H1 (cell line): ENCODE measurements at regions not wholly inside any gene's neighbourhood (a gene's known extent, or its start where the extent isn't known, plus 50 kb on each side); places are given as distances from the start of the nearest gene placed in this dataset.

Experiments
- CTCF ChIA-PET: fragments of 300-600 bp; sonication (Branson Sonifier 250); formaldehyde crosslinking; loops from one replicate; lab custom pipeline; 2021; ENCODE audit not compliant: partially characterized antibody; lab: Charles Lee
- POLR2A ChIA-PET: fragments of 300-600 bp; sonication (Branson Sonifier 250); formaldehyde crosslinking; loops from one replicate; lab custom pipeline; 2021; ENCODE audit warnings: inconsistent platforms; ENCODE audit not compliant: partially characterized antibody; lab: Charles Lee
- DNase-seq, 2 experiments: peaks; one replicate each; pipeline versions ENCODE4 v3.0.0 to v3.0.0-alpha.2; 2010 to 2022; ENCODE audit warnings: low spot score in 2 of 2, low read depth in 1 of 2, mixed read lengths in 1 of 2
- FAIRE-seq: peaks from 2 replicates; lab custom pipeline; 2011; peaks lifted over from hg19 to GRCh38; lab: Jason Lieb, UNC
- H2AFZ ChIP-seq: 2 replicates; pipeline ENCODE4 v1.8.1; 2012; ENCODE audit warnings: low read length, inconsistent platforms
- H2AK5ac ChIP-seq: 2 replicates; pipeline ENCODE4 v1.6.1; 2013; ENCODE audit warnings: low read depth, low read length
- H2BK120ac ChIP-seq: replicated peaks from 2 replicates; pipeline ENCODE3; 2013; ENCODE audit warnings: low read depth, low read length, inconsistent platforms
- H2BK12ac ChIP-seq: 2 replicates; pipeline ENCODE4 v1.6.1; 2013; ENCODE audit warnings: low read depth, low read length
- H2BK15ac ChIP-seq: 2 replicates; pipeline ENCODE4 v1.6.1; 2013; ENCODE audit warnings: low read length
- H2BK20ac ChIP-seq: 2 replicates; pipeline ENCODE4 v1.6.1; 2013; ENCODE audit warnings: low read length
- H2BK5ac ChIP-seq: 2 replicates; pipeline ENCODE4 v1.6.1; 2013; ENCODE audit warnings: low read depth, low read length
- H3K14ac ChIP-seq: 2 replicates; pipeline ENCODE4 v1.6.1; 2013; ENCODE audit warnings: inconsistent platforms; ENCODE audit not compliant: insufficient read length
- H3K18ac ChIP-seq: 2 replicates; pipeline ENCODE4 v1.6.1; 2013; ENCODE audit warnings: low read length; ENCODE audit errors: extremely low read depth
- H3K23ac ChIP-seq: 2 replicates; pipeline ENCODE4 v1.6.1; 2013; ENCODE audit warnings: inconsistent platforms; ENCODE audit not compliant: insufficient read length
- H3K23me2 ChIP-seq: 2 replicates; pipeline ENCODE4 v1.6.1; 2013; ENCODE audit warnings: low read depth, low read length
- H3K27ac ChIP-seq: 2 replicates; pipeline ENCODE4 v1.6.1; 2011; ENCODE audit warnings: low read depth, low read length, inconsistent platforms
- H3K27me3 ChIP-seq, 4 experiments: replicated peaks in 1 of 4; 1 replicate in 1 of 4; 2 replicates in 3 of 4; pipeline versions ENCODE4 v1.6.1 to v1.8.1; 2011 to 2013; ENCODE audit warnings: low read length in 3 of 4, mild to moderate bottlenecking in 3 of 4, inconsistent platforms in 2 of 4, mixed read lengths in 2 of 4, moderate library complexity in 1 of 4; ENCODE audit not compliant: control insufficient read depth in 3 of 4, insufficient read depth in 3 of 4; ENCODE audit errors: extremely low read depth in 1 of 4
- H3K36me3 ChIP-seq, 4 experiments: 2 replicates each; pipeline versions ENCODE4 v1.6.1 to v1.8.1; 2011 to 2013; ENCODE audit warnings: mild to moderate bottlenecking in 4 of 4, low read length in 3 of 4, moderate library complexity in 2 of 4, control low read depth in 1 of 4, inconsistent platforms in 1 of 4; ENCODE audit not compliant: insufficient read depth in 4 of 4, control insufficient read depth in 2 of 4
- H3K4ac ChIP-seq: replicated peaks from 2 replicates; pipeline ENCODE3; 2013; ENCODE audit warnings: low read length, low read depth, mixed read lengths, inconsistent platforms; ENCODE audit not compliant: insufficient read length
- H3K4me1 ChIP-seq, 4 experiments: replicated peaks in 1 of 4; 1 replicate in 1 of 4; 2 replicates in 3 of 4; pipeline versions ENCODE4 v1.6.1 to v1.8.1; 2011 to 2013; ENCODE audit warnings: low read length in 3 of 4, inconsistent platforms in 2 of 4, mixed read lengths in 1 of 4; ENCODE audit not compliant: insufficient read depth in 4 of 4, control insufficient read depth in 3 of 4
- H3K4me2 ChIP-seq, 2 experiments: 2 replicates each; pipeline versions ENCODE4 v1.6.1 to v1.8.1; 2011 to 2013; ENCODE audit warnings: low read depth in 2 of 2, low read length in 2 of 2, control low read depth in 1 of 2, inconsistent platforms in 1 of 2, mild to moderate bottlenecking in 1 of 2; ENCODE audit not compliant: insufficient read depth in 1 of 2
- H3K4me3 ChIP-seq, 4 experiments: fragments of 200-600, 300-600 bp in 1 of 4; sonication (generic), shearing (Covaris generic), sonication (Bioruptor Twin) in 1 of 4; 2 replicates each; pipeline versions ENCODE4 v1.5.1 to v1.8.1; 2011 to 2016; ENCODE audit warnings: low read length in 4 of 4, low read depth in 3 of 4, control low read depth in 2 of 4, inconsistent platforms in 2 of 4, mild to moderate bottlenecking in 2 of 4, mixed read lengths in 1 of 4, moderate library complexity in 1 of 4; ENCODE audit not compliant: insufficient read depth in 2 of 4; ENCODE audit errors: extremely low read depth in 1 of 4
- H3K56ac ChIP-seq: replicated peaks from 2 replicates; pipeline ENCODE3; 2013; ENCODE audit warnings: low read depth, mild to moderate bottlenecking, mixed read lengths, low read length, inconsistent platforms; ENCODE audit not compliant: insufficient read length
- H3K79me1 ChIP-seq: 2 replicates; pipeline ENCODE4 v1.6.1; 2013; ENCODE audit warnings: low read depth, low read length, control low read depth
- H3K79me2 ChIP-seq, 2 experiments: 2 replicates each; pipeline versions ENCODE4 v1.6.1 to v1.8.1; 2012 to 2013; ENCODE audit warnings: low read length in 2 of 2, mild to moderate bottlenecking in 2 of 2, inconsistent platforms in 1 of 2; ENCODE audit not compliant: insufficient read depth in 2 of 2, control insufficient read depth in 1 of 2
- H3K9ac ChIP-seq, 4 experiments: replicated peaks in 1 of 4; 1 replicate in 1 of 4; 2 replicates in 3 of 4; pipeline versions ENCODE4 v1.6.1 to v1.8.1; 2011 to 2013; ENCODE audit warnings: low read depth in 3 of 4, low read length in 3 of 4, control low read depth in 2 of 4, mild to moderate bottlenecking in 2 of 4, moderate library complexity in 2 of 4, inconsistent platforms in 1 of 4; ENCODE audit errors: extremely low read depth in 1 of 4
- H3K9me3 ChIP-seq, 2 experiments: 2 replicates each; pipeline versions ENCODE4 v1.6.1 to v1.8.1; 2012 to 2013; ENCODE audit warnings: mild to moderate bottlenecking in 2 of 2, moderate library complexity in 2 of 2, control low read depth in 1 of 2, inconsistent platforms in 1 of 2, low read depth in 1 of 2, low read length in 1 of 2, mixed read lengths in 1 of 2; ENCODE audit not compliant: insufficient read depth in 2 of 2
- H4K20me1 ChIP-seq, 2 experiments: replicated peaks in 1 of 2; 2 replicates each; pipeline versions ENCODE3 to v1.8.1; 2011 to 2013; ENCODE audit warnings: inconsistent platforms in 2 of 2, low read length in 2 of 2, mild to moderate bottlenecking in 1 of 2; ENCODE audit not compliant: insufficient read depth in 2 of 2, control insufficient read depth in 1 of 2
- H4K5ac ChIP-seq: 2 replicates; pipeline ENCODE4 v1.6.1; 2013; ENCODE audit warnings: low read length, low read depth, mixed read lengths, inconsistent platforms; ENCODE audit not compliant: insufficient read length
- H4K8ac ChIP-seq: 2 replicates; pipeline ENCODE4 v1.8.0; 2013; ENCODE audit warnings: mild to moderate bottlenecking, moderate library complexity, low read length, inconsistent platforms; ENCODE audit not compliant: insufficient read depth; ENCODE audit errors: extremely low read depth
- H4K91ac ChIP-seq: replicated peaks from 2 replicates; pipeline ENCODE3; 2013; ENCODE audit warnings: low read length, mixed read lengths, inconsistent platforms; ENCODE audit not compliant: insufficient read length
- CEBPB ChIP-seq: IDR thresholded peaks from 2 replicates; pipeline ENCODE4 v1.6.1; 2012; ENCODE audit warnings: low read depth, low read length
- CHD1 ChIP-seq: IDR thresholded peaks from 2 replicates; pipeline ENCODE4 v1.6.1; 2012; ENCODE audit warnings: low read depth, low read length, improper control_type of control experiment
- CHD2 ChIP-seq: IDR thresholded peaks from 2 replicates; pipeline ENCODE4 v1.6.1; 2012; ENCODE audit warnings: low read length, improper control_type of control experiment
- CTBP2 ChIP-seq: IDR thresholded peaks from 2 replicates; pipeline ENCODE4 v1.7.0; 2011; ENCODE audit warnings: borderline replicate concordance, mild to moderate bottlenecking, moderate library complexity, mixed read lengths, low read length; ENCODE audit not compliant: insufficient read depth, insufficient read length
- EGR1 ChIP-seq: IDR thresholded peaks from 2 replicates; pipeline ENCODE4 v1.6.1; 2011; ENCODE audit warnings: low read depth, low read length, borderline replicate concordance
- GABPA ChIP-seq: IDR thresholded peaks from 2 replicates; pipeline ENCODE4 v1.6.1; 2011; ENCODE audit warnings: mild to moderate bottlenecking, low read length, moderate library complexity, borderline replicate concordance; ENCODE audit not compliant: insufficient read depth
- JUN ChIP-seq: IDR thresholded peaks from 2 replicates; pipeline ENCODE4 v1.6.1; 2011; ENCODE audit warnings: low read depth, mild to moderate bottlenecking, improper control_type of control experiment, low read length
- KDM1A ChIP-seq: fragments of 200-600, 300-600 bp; sonication (generic); IDR thresholded peaks from 2 replicates; pipeline ENCODE4 v1.7.1; 2016; ENCODE audit warnings: mild to moderate bottlenecking, low read length, borderline replicate concordance
- MAFK ChIP-seq: IDR thresholded peaks from 2 replicates; pipeline ENCODE4 v1.6.1; 2012; ENCODE audit warnings: low read depth, mild to moderate bottlenecking, improper control_type of control experiment, low read length
- NRF1 ChIP-seq: IDR thresholded peaks from 2 replicates; pipeline ENCODE4 v1.6.1; 2011; ENCODE audit warnings: mild to moderate bottlenecking, low read depth, low read length, improper control_type of control experiment
- POLR2AphosphoS5 ChIP-seq: IDR thresholded peaks from 2 replicates; pipeline ENCODE4 v1.6.1; 2011; ENCODE audit warnings: low read depth, low read length
- RAD21 ChIP-seq, 2 experiments: IDR thresholded peaks in 1 of 2; conservative IDR thresholded peaks in 1 of 2; 2 replicates each; pipeline ENCODE4 v1.6.1; 2011; ENCODE audit warnings: low read depth in 2 of 2, low read length in 2 of 2, improper control_type of control experiment in 1 of 2, inconsistent platforms in 1 of 2, mild to moderate bottlenecking in 1 of 2, moderate library complexity in 1 of 2
- SRF ChIP-seq: IDR thresholded peaks from 2 replicates; pipeline ENCODE4 v1.6.1; 2011; ENCODE audit warnings: mild to moderate bottlenecking, low read depth, low read length, moderate library complexity
- TEAD4 ChIP-seq: IDR thresholded peaks from 2 replicates; pipeline ENCODE4 v1.6.1; 2012; ENCODE audit warnings: low read depth, low read length, inconsistent platforms, mixed read lengths
- YY1 ChIP-seq: IDR thresholded peaks from 2 replicates; pipeline ENCODE4 v1.6.1; 2011; ENCODE audit warnings: low read depth, mild to moderate bottlenecking, low read length
- ZNF274 ChIP-seq: IDR thresholded peaks from 2 replicates; pipeline ENCODE4 v1.7.0; 2012; ENCODE audit warnings: low read length, borderline replicate concordance; ENCODE audit errors: extremely low read depth
- WGBS, 2 experiments: shearing (Covaris generic) in 1 of 2; methylation state at CpG; one replicate each; pipeline versions ENCODE4 v1.1.6 to v1.1.7; 2013 to 2015; ENCODE audit warnings: low lambda C conversion rate in 2 of 2, mixed read lengths in 2 of 2, inconsistent platforms in 1 of 2, low coverage in 1 of 2, missing lambda C conversion rate in 1 of 2; ENCODE audit not compliant: insufficient replicate concordance in 2 of 2, insufficient coverage in 1 of 2, insufficient read length in 1 of 2; ENCODE audit errors: extremely low coverage in 1 of 2, missing lambda C conversion rate in 1 of 2; 5-methylcytosine and 5-hydroxymethylcytosine counted together

DNA sequence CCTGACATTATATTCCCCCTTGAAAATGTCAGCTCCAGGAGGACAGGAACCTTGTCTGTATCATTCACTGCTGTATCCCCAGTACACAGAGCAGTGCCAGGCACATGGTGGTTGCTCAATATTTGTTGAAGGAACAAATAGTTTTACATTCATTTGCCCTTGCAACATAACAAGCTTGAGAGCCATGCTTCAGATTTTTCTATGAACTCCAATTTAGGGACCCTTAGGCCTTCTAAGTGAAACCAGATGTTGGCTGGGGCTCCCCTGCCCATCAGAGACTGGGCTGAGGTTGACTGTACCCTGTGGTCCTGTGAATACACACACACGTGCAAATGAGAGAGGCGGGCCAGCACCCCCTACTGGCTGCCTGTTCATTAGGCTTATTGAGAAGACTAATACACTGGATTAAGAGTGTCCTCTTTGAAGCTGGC, 214.9 kb upstream of the WWC1 start:
- ChIA-PET POLR2A (no interaction called here), CTCF (interaction anchor here (0.6 to 2.0 kb wide), 35 partner anchors 9 to 1732 kb away, joined by 3 to 13 read pairs (median 3); no protein-coding TSS in a partner anchor)
- DNase-seq (peak; percentile 39 to 84), FAIRE-seq (peak; percentile 24)
- no peak overlapping the region for H2AK5ac ChIP-seq
- H3K79me2 ChIP-seq: no peaks in the 10 kb centered on the region
- H4K5ac ChIP-seq: no peak overlapping the region
- H4K8ac ChIP-seq: no peak overlapping the region
- H2AFZ ChIP-seq: no peak overlapping the region
- no peak overlapping the region for H3K18ac ChIP-seq
- H3K4me1 ChIP-seq: no peaks in the 10 kb centered on the region
- no peak overlapping the region for H3K23ac ChIP-seq
- H3K27ac ChIP-seq: no peak overlapping the region
- H3K79me1 ChIP-seq: no peaks in the 10 kb centered on the region
- H3K56ac ChIP-seq: no peak overlapping the region
- H3K14ac ChIP-seq: no peak overlapping the region
- H4K20me1 ChIP-seq: no peaks in the 10 kb centered on the region
- H2BK120ac ChIP-seq: no peak overlapping the region
- no peak overlapping the region for H3K9ac ChIP-seq
- WGBS, 2 experiments: 23% methylated on average over 2 of the region's 2 CpGs; no CpG with 5 or more reads in 1 of the 2 experiments
- H3K4me3 ChIP-seq: no peak overlapping the region
- H3K9me3 ChIP-seq: no peaks in the 10 kb centered on the region
- no peaks in the 10 kb centered on the region for H3K23me2 ChIP-seq
- H3K36me3 ChIP-seq: no peaks in the 10 kb centered on the region
- H2BK20ac ChIP-seq: no peak overlapping the region
- no peak overlapping the region for H4K91ac ChIP-seq
- no peaks in the 10 kb centered on the region for H3K27me3 ChIP-seq
- H2BK12ac ChIP-seq: no peak overlapping the region
- no peak overlapping the region for H3K4me2 ChIP-seq
- no peak overlapping the region for H3K4ac ChIP-seq
- no peak overlapping the region for H2BK15ac ChIP-seq
- no peak overlapping the region for H2BK5ac ChIP-seq
- TF ChIP-seq JUN (no peak), TEAD4 (no peak), CHD1 (no peak), POLR2AphosphoS5 (no peak), YY1 (no peak), KDM1A (no peak), NRF1 (no peak), RAD21 (IDR thresholded peaks at IDR 0.05 in 1 of 2, conservative IDR thresholded peaks at IDR 0.05 in 1 of 2; ENCODE audit: low read depth in 2 of 2, low read length in 2 of 2) (peak; percentile 73 to 77), CTBP2 (no peak), CEBPB (no peak), ZNF274 (no peak), MAFK (no peak), CHD2 (no peak), SRF (no peak), EGR1 (no peak), GABPA (no peak)
